Skin epidermis (tissue), 12 donors: ENCODE measurements at regions not wholly inside any gene's neighbourhood (a gene's known extent, or its start where the extent isn't known, plus 50 kb on each side); places are given as distances from the start of the nearest gene placed in this dataset.
"Not testable (repeated sequence)": the region's sequence is repeated elsewhere in the genome, so short reads cannot be mapped to it uniquely, and the experiment has no call there.

Experiments used
- H3K27ac ChIP-seq, 21 experiments: fragments of 200-600 bp; sonication (generic) in 11 of 21; one replicate each; pipeline ENCODE4 v1.5.0; 2020; ENCODE audit warnings: mild to moderate bottlenecking in 3 of 21, inconsistent platforms in 2 of 21, moderate library complexity in 2 of 21
- H3K4me3 ChIP-seq, 7 experiments: fragments of 200-600 bp; sonication (generic) in 2 of 7; one replicate each; pipeline ENCODE4 v1.5.0; 2020; ENCODE audit warnings: inconsistent platforms in 2 of 7, mild to moderate bottlenecking in 2 of 7, moderate library complexity in 1 of 7

GRCh38 chr20:53808733-53809132 lies 215.1 kb upstream of the ZNF217 start:
- H3K27ac ChIP-seq, result peak overlapping the region in 1 of 21 experiments; percentile 0
- H3K4me3 ChIP-seq, result no peak overlapping the region

GRCh38 chr20:53808302-53808701 lies 214.7 kb upstream of the ZNF217 start:
- not testable (repeated sequence) for H3K27ac ChIP-seq, H3K4me3 ChIP-seq

GRCh38 chr20:53806683-53807401 lies 213.2 kb upstream of the ZNF217 start:
- no peak overlapping the region for H3K27ac ChIP-seq

GRCh38 chr20:53805895-53806384 lies 212.3 kb upstream of the ZNF217 start:
- Histone ChIP-seq H3K27ac (peak overlapping the region in 6 of 21 experiments; percentile 7 to 75 (median 41)), H3K4me3 (no peak overlapping the region)

More at GRCh38 chr20:53806683-53807401, 213.2 kb upstream of the ZNF217 start:
- no peak overlapping the region for H3K4me3 ChIP-seq

GRCh38 chr20:53804920-53805894 lies 211.6 kb upstream of the ZNF217 start:
- Histone ChIP-seq H3K4me3 (no peak overlapping the region), H3K27ac (peak overlapping the region in 7 of 21 experiments; percentile 7 to 75 (median 39))

GRCh38 chr20:53804308-53804707 lies 210.7 kb upstream of the ZNF217 start:
- H3K27ac ChIP-seq, result not testable (repeated sequence)

GRCh38 chr20:53803492-53804155 lies 210.0 kb upstream of the ZNF217 start:
- H3K4me3 ChIP-seq, result no peak overlapping the region
- no peak overlapping the region for H3K27ac ChIP-seq

More at GRCh38 chr20:53804308-53804707, 210.7 kb upstream of the ZNF217 start:
- not testable (repeated sequence) for H3K4me3 ChIP-seq

GRCh38 chr20:53801609-53802370 lies 208.2 kb upstream of the ZNF217 start:
- Histone ChIP-seq H3K4me3 (no peak overlapping the region), H3K27ac (no peak overlapping the region)

GRCh38 chr20:53800883-53801604 lies 207.4 kb upstream of the ZNF217 start:
- no peak overlapping the region for H3K4me3 ChIP-seq
- no peak overlapping the region for H3K27ac ChIP-seq

- H3K27ac ChIP-seq, result no peak overlapping the region
Measured at GRCh38 chr20:53800418-53800817, 206.8 kb upstream of the ZNF217 start.

GRCh38 chr20:53797085-53797484 lies 203.4 kb upstream of the ZNF217 start:
- no peak overlapping the region for H3K27ac ChIP-seq
- no peak overlapping the region for H3K4me3 ChIP-seq

More at GRCh38 chr20:53800418-53800817, 206.8 kb upstream of the ZNF217 start:
- no peak overlapping the region for H3K4me3 ChIP-seq

GRCh38 chr20:53795170-53795569 lies 201.5 kb upstream of the ZNF217 start:
- H3K27ac ChIP-seq, result no peak overlapping the region
- no peak overlapping the region for H3K4me3 ChIP-seq

- Histone ChIP-seq H3K27ac (peak overlapping the region in 8 of 21 experiments; percentile 1 to 69 (median 37)), H3K4me3 (no peak overlapping the region)
Measured at GRCh38 chr20:53794529-53795115, 201.0 kb upstream of the ZNF217 start.

- peak overlapping the region in 11 of 21 experiments; percentile 1 to 69 (median 43) for H3K27ac ChIP-seq
- no peak overlapping the region for H3K4me3 ChIP-seq
Measured at GRCh38 chr20:53793783-53794383, 200.2 kb upstream of the ZNF217 start.

- Histone ChIP-seq H3K27ac (peak overlapping the region in 14 of 21 experiments; percentile 1 to 69 (median 38)), H3K4me3 (no peak overlapping the region)
Measured at GRCh38 chr20:53792946-53793536, 199.4 kb upstream of the ZNF217 start.

- Histone ChIP-seq H3K27ac (peak overlapping the region in 19 of 21 experiments; percentile 6 to 74 (median 56)), H3K4me3 (no peak overlapping the region)
Measured at GRCh38 chr20:53789989-53790675, 196.5 kb upstream of the ZNF217 start.
